ENCODE measurements at regions not wholly inside any gene's neighbourhood (a gene's known extent, or its start where the extent isn't known, plus 50 kb on each side); places are given as distances from the start of the nearest gene placed in this dataset.

DNA sequence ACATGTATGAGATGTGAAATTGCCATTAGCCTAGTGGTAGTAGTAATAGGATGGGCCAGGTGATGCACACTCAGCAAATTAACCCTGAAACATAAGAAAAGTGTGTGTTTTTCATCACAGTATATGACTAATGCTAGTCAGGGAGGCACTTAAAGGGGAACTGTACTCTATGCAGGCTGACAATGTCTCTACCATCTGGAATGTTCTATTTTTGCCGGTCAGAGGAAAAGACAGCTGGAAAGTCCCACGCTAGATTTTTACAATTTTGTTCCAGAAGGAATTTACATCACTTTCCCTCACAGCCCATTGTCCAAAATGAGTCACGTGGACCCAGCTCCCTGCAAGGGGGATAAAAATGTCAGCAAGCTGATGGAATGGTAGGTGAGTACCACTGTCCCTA, 746.3 kb upstream of the CHAC2 start:
- H3K4me1 Mint-ChIP-seq: no peaks in the 10 kb centered on the region
- 92 to 100% methylated on average over 1 to 3 of the region's 3 CpGs for WGBS, 2 experiments (ENCODE audit: insufficient coverage in 1 of 2, insufficient read length in 1 of 2)

GRCh38 chr2:53018825-53019425, 748.7 kb upstream of the CHAC2 start:
- DNase-seq: no peak
- no peak overlapping the region for H3K9ac ChIP-seq (ENCODE audit: extremely low read depth, low read length, poor library complexity, severe bottlenecking)

More for the DNA sequence above, 746.3 kb upstream of the CHAC2 start:
- H3K36me3 Mint-ChIP-seq (ENCODE audit: low read depth): no peaks in the 10 kb centered on the region
- no peak for DNase-seq
- no peaks in the 10 kb centered on the region for H3K27me3 Mint-ChIP-seq (ENCODE audit: insufficient read depth)
- Histone ChIP-seq H3K4me1 (ENCODE audit: control insufficient read depth, insufficient read depth, low read length) (no peaks in the 10 kb centered on the region), H3K27ac (ENCODE audit: low read depth, low read length) (no peak overlapping the region), H3K4me3 (ENCODE audit: low read length) (no peak overlapping the region), H3K27me3 (ENCODE audit: control insufficient read depth, insufficient read depth, low read length, poor library complexity, severe bottlenecking) (no peaks in the 10 kb centered on the region), H3K9me3 (ENCODE audit: control insufficient read depth, low read length) (no peaks in the 10 kb centered on the region), H3K9ac (ENCODE audit: extremely low read depth, low read length, poor library complexity, severe bottlenecking) (no peak overlapping the region), H3K36me3 (ENCODE audit: control insufficient read depth, insufficient read depth, low read length) (no peaks in the 10 kb centered on the region)
- no peak overlapping the region for H3K4me3 Mint-ChIP-seq
- TF ChIP-seq CTCF (conservative IDR thresholded peaks at IDR 0.05): no peak
- H3K27ac Mint-ChIP-seq: no peak overlapping the region
- H3K9me3 Mint-ChIP-seq: no peaks in the 10 kb centered on the region

DNA sequence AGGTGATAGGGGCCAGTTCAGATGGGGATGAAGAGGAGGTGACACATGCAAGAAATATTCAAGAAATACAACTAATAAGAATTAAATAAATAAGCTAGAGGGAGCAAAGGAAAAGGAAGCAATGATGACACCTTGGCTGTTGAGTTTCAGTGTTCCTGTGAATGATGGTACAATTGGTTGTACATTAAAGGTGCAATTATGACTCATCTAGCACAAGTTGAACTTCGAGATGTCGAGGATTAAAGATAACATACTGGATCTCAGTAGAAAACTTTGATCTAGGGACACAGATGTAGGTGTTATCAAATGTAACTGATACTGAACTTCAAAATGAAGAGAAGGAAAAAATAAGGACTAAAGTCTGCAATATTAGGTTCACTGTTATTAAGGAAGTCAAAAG, 760.6 kb upstream of the CHAC2 start:
- Mint-ChIP-seq H3K27ac (no peak overlapping the region), H3K4me3 (no peak overlapping the region), H3K9me3 (no peaks in the 10 kb centered on the region), H3K4me1 (peaks cover 4% of the 10 kb centered on the region), H3K36me3 (ENCODE audit: low read depth) (no peaks in the 10 kb centered on the region), H3K27me3 (ENCODE audit: insufficient read depth) (no peaks in the 10 kb centered on the region)
- Histone ChIP-seq H3K4me3 (ENCODE audit: low read length) (no peak overlapping the region), H3K36me3 (ENCODE audit: control insufficient read depth, insufficient read depth, low read length) (no peaks in the 10 kb centered on the region), H3K9ac (ENCODE audit: extremely low read depth, low read length, poor library complexity, severe bottlenecking) (no peak overlapping the region), H3K4me1 (ENCODE audit: control insufficient read depth, insufficient read depth, low read length) (no peaks in the 10 kb centered on the region), H3K27me3 (ENCODE audit: control insufficient read depth, insufficient read depth, low read length, poor library complexity, severe bottlenecking) (no peaks in the 10 kb centered on the region), H3K9me3 (ENCODE audit: control insufficient read depth, low read length) (no peaks in the 10 kb centered on the region), H3K27ac (ENCODE audit: low read depth, low read length) (no peak overlapping the region)
- 86 to 100% methylated on average over 2 of the region's 2 CpGs for WGBS, 2 experiments (ENCODE audit: insufficient coverage in 1 of 2, insufficient read length in 1 of 2)
- no peak for TF ChIP-seq CTCF (conservative IDR thresholded peaks at IDR 0.05)
- no peak for DNase-seq

More at GRCh38 chr2:53018825-53019425, 748.7 kb upstream of the CHAC2 start:
- Histone ChIP-seq H3K4me1 (ENCODE audit: control insufficient read depth, insufficient read depth, low read length) (no peaks in the 10 kb centered on the region), H3K9me3 (ENCODE audit: control insufficient read depth, low read length) (no peaks in the 10 kb centered on the region), H3K4me3 (ENCODE audit: low read length) (no peak overlapping the region), H3K27ac (ENCODE audit: low read depth, low read length) (no peak overlapping the region), H3K27me3 (ENCODE audit: control insufficient read depth, insufficient read depth, low read length, poor library complexity, severe bottlenecking) (no peaks in the 10 kb centered on the region), H3K36me3 (ENCODE audit: control insufficient read depth, insufficient read depth, low read length) (no peaks in the 10 kb centered on the region)
- H3K9me3 Mint-ChIP-seq: no peaks in the 10 kb centered on the region
- H3K4me3 Mint-ChIP-seq: no peak overlapping the region
- no peaks in the 10 kb centered on the region for H3K36me3 Mint-ChIP-seq (ENCODE audit: low read depth)
- 58 to 80% methylated on average over 1 of the region's 2 CpGs for WGBS, 2 experiments (ENCODE audit: insufficient coverage in 1 of 2, insufficient read length in 1 of 2)
- H3K4me1 Mint-ChIP-seq: no peaks in the 10 kb centered on the region
- peak; percentile 75 for TF ChIP-seq CTCF (conservative IDR thresholded peaks at IDR 0.05)
- H3K27me3 Mint-ChIP-seq (ENCODE audit: insufficient read depth): no peaks in the 10 kb centered on the region
- no peak overlapping the region for H3K27ac Mint-ChIP-seq
